22Rv1 (cell line): ENCODE measurements at regions not wholly inside any gene's neighbourhood (a gene's known extent, or its start where the extent isn't known, plus 50 kb on each side); places are given as distances from the start of the nearest gene placed in this dataset.

Experiments
- ZFX ChIP-seq: fragments of 450-650 bp; IDR thresholded peaks from 2 replicates; pipeline ENCODE4 v1.6.1; 2017; ENCODE audit warnings: antibody characterized with exemption, borderline replicate concordance
- TF ChIP-seq, protein P1 (sequence below): fragments of 450-650 bp; IDR thresholded peaks from 2 replicates; pipeline ENCODE4 v1.5.1; 2017; ENCODE audit warnings: mild to moderate bottlenecking

DNA sequence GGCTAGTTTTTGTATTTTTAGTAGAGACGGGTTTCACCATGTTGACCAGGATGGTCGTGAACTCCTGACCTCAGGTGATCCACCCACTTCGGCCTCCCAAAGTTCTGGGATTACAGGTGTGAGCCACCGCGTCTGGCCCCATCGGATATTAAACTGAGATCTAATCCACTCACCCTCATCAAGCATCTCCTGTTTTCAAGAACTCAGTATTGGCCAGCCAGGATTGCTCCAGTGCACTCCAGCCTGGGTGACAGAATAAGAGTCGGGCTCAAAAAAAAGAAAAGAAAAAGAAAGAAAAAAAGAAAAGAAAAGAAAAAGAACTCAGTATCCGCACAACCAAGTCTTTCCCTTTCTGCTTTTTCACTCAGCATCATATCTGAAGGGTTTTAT, 167.6 kb downstream of the OR13H1 start:
- TF ChIP-seq, protein P1, sequence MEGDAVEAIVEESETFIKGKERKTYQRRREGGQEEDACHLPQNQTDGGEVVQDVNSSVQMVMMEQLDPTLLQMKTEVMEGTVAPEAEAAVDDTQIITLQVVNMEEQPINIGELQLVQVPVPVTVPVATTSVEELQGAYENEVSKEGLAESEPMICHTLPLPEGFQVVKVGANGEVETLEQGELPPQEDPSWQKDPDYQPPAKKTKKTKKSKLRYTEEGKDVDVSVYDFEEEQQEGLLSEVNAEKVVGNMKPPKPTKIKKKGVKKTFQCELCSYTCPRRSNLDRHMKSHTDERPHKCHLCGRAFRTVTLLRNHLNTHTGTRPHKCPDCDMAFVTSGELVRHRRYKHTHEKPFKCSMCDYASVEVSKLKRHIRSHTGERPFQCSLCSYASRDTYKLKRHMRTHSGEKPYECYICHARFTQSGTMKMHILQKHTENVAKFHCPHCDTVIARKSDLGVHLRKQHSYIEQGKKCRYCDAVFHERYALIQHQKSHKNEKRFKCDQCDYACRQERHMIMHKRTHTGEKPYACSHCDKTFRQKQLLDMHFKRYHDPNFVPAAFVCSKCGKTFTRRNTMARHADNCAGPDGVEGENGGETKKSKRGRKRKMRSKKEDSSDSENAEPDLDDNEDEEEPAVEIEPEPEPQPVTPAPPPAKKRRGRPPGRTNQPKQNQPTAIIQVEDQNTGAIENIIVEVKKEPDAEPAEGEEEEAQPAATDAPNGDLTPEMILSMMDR = no peak
- TF ChIP-seq ZFX = no peak
